GM23338 (cell line): ENCODE measurements at regions not wholly inside any gene's neighbourhood (a gene's known extent, or its start where the extent isn't known, plus 50 kb on each side); places are given as distances from the start of the nearest gene placed in this dataset.

ENCODE experiments used
- CREB1 ChIP-seq: fragments of 250-450 bp; sonication (Bioruptor Pico); IDR thresholded peaks from 2 replicates; pipeline ENCODE4 v1.5.0; 2020; ENCODE audit warnings: low read depth, mild to moderate bottlenecking, moderate library complexity
- EZH2 ChIP-seq: fragments of 200-600 bp; sonication (generic); IDR thresholded peaks from one replicate; pipeline ENCODE4 v1.8.0; 2017; ENCODE audit warnings: antibody characterized with exemption, mild to moderate bottlenecking, low read depth; ENCODE audit not compliant: unreplicated experiment
- POLR2AphosphoS5 ChIP-seq: IDR thresholded peaks from 2 replicates; pipeline ENCODE4 v1.6.1; 2016; ENCODE audit warnings: antibody characterized with exemption, low read depth
- TF ChIP-seq, protein P1 (sequence below), 2 experiments: fragments of 200-600 bp in 1 of 2; sonication (generic) in 1 of 2; conservative IDR thresholded peaks; 2 replicates each; pipeline versions ENCODE4 v1.5.1 to v1.6.1; 2016 to 2017; ENCODE audit warnings: antibody characterized with exemption in 2 of 2, low read depth in 2 of 2, mild to moderate bottlenecking in 2 of 2, moderate library complexity in 1 of 2

DNA sequence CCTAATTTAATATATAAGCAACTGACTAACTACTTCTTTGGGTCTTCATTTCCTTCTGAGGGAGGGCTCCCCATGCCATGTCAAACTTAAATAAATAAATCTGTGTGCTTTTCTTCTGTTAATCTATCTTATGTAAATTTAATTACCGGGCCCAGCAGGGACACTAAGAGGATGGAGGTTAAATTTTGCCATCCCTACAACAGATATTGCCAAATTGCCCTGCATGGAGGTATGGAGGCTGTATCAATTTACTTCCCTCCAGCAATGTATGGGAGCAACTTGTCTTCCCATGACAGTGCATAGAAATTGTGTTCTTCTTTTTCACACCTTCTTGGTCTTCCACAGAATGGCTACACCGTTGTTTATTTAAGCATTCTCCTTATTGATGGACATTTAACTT lies 129.0 kb downstream of the NFKBIZ start:
- TF ChIP-seq CREB1 (CRISPR knock-in tag), result no peak
- TF ChIP-seq, protein P1, sequence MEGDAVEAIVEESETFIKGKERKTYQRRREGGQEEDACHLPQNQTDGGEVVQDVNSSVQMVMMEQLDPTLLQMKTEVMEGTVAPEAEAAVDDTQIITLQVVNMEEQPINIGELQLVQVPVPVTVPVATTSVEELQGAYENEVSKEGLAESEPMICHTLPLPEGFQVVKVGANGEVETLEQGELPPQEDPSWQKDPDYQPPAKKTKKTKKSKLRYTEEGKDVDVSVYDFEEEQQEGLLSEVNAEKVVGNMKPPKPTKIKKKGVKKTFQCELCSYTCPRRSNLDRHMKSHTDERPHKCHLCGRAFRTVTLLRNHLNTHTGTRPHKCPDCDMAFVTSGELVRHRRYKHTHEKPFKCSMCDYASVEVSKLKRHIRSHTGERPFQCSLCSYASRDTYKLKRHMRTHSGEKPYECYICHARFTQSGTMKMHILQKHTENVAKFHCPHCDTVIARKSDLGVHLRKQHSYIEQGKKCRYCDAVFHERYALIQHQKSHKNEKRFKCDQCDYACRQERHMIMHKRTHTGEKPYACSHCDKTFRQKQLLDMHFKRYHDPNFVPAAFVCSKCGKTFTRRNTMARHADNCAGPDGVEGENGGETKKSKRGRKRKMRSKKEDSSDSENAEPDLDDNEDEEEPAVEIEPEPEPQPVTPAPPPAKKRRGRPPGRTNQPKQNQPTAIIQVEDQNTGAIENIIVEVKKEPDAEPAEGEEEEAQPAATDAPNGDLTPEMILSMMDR (conservative IDR thresholded peaks at IDR 0.05; ENCODE audit: low read depth in 2 of 2), result no peak
- TF ChIP-seq EZH2, result no peak
- no peak for TF ChIP-seq POLR2AphosphoS5
